HG03103 (cell line): ENCODE measurements at regions not wholly inside any gene's neighbourhood (a gene's known extent, or its start where the extent isn't known, plus 50 kb on each side); places are given as distances from the start of the nearest gene placed in this dataset.

Experiments used
- ATAC-seq: cut with Tn5 transposase; IDR thresholded peaks from one replicate; pipeline ENCODE4 v1.9.1; 2021; ENCODE audit warnings: low read depth; ENCODE audit not compliant: unreplicated experiment

DNA sequence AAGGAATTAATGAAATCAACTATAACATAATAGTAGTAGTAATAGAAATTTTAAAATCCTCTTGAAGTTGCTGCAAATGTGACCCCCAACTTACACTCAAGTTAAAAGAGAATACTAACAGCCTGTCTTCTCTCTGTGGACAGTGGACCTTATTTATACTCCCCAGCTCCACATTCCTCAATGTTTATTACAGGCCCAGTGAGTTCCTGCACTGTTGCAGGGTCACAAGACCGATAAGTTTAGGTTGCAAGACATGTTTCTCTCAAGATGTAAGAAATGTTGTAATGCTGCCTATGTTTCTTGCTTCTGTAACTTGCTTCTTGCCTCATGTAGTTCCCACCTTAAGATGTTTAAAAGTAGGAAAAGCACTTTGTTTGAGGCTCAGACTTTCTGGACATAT is 888.1 kb downstream of the PDCD6IP start:
- ATAC-seq: no peak

DNA sequence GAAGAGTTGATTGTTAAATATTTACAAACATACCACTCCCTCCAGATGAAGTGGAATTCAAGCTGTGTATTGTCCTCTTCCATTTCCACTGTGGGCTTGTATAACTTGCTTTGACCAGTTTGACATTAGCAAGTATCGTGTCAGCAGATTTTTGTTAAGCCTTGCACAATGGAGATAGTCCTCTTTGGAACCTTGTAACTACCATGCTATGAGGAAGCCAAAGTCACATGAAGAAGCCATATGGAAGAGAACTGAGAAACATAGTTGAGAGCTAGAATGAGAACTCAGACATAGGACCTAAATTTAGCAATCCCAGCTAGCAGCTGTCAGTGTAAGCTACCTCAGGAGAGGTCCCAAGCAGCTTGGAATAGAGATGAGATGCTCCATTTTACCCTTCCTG is 889.2 kb downstream of the PDCD6IP start:
- ATAC-seq: no peak

DNA sequence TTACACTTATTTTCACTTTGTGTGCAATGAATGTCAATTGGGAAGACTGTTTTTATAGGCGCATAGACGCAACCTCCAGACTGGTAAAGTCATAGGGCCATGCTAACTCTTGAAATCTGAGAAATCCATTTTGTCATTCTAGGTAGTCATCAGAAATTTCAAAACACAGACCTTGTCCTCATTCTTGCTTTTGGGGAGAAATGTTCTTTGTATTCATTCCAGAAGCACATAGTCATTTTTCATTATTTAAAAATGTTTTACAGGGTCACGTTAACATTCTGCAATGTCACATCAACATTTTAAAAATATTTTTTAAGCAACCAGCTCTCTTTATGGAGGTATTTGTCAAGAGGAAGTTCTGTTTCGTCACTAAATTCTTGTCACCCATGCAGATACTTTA is 898.4 kb downstream of the PDCD6IP start:
- ATAC-seq: no peak

DNA sequence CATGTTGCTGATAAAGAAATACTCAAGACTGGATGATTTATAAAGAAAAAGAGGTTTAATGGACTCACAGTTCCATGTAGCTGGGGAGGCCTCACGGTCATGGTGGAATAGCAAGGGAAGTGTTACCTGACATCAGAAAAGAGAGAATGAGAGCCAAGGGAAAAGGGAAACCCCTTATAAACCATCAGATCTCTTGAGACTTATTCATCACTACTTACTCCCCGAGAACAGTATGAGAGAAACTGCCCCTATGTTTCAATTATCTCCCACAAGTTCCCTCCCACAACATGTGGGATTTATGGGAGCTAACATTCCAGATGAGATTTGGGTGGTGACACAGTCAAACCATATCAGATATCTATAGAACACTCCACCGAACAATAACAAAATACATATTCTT is 904.6 kb downstream of the PDCD6IP start:
- ATAC-seq: no peak

DNA sequence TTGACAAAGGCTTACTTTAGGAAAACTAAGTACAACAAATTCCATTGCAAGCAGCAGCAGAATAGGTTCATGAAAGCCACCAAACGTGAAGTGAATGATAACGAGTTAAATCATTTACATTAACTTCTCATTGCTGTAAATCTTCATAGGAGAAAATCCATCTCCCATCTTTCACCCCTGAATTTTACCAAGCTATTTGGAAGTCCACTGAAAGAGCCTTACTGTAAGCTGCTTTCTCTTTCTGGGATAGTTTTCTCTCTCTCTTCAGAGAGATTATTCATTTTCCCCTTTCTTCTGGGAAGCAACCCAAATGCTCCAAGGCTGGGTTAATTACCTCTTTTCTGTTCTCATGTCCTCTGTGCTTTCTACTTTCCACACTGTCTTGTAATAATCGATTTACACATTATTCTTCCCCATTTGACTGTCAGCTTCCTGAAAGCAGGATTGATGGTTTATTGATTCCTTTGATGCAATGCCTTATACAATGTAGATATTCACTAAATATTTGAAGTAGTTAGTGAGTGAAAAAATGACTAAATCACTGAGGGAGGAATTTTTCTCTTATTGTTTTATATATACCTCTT is 914.3 kb upstream of the ARPP21 start:
- ATAC-seq: no peak

DNA sequence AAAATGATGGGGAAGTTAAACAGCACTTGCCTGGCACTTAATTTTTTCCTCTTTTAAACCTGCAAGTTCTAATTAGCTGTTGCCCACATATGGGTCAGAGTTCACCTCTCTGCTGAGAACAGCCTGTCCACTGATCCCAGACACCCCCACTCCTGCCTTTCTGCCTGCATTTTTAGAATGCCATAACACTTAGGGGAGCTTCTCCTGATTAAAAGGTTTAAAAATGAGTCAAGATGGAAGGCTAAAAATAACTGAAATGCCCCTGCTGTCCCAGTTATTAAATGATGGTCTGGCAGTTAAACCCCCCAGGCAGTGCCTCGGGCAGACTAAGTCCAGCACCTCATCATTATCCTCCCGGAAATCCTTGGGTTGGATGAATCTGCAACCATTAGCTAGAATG is 913.6 kb upstream of the ARPP21 start:
- no peak for ATAC-seq

DNA sequence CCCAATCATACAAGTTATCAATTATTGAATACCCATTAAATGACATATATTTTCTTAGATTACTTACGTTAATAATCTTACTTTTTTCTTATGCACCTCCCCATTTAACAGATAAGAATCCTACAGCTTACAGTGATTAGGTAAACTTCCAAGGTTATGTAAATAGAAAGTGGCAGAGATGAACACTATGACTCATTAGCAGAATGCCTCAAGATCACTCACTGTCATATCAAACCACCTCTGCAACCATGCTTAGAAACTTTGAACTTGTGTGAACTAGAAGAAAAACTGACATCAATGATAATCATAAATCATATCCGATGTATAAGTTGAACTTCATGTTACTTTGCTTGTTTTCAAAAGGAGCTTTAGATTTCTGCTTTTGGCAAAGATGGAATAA is 911.6 kb upstream of the ARPP21 start:
- no peak for ATAC-seq

DNA sequence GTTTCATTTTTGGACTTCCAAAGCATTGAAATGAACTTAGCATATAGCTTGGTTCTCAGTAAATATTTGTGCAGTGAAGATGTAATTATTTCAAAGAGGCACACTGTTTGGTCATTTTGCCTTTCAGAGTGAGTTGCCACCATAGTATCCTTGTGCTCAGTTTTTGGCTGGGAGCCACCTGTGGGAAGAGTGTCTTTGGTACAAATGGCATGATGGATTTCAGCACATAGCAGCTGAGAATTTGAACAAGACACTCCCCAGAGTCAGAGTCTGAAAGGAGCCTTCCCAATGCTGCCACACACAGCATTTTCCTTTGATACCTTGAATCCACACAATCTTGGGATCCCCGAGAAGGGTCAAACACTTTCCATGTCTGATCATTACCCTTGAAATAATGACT is 897.2 kb upstream of the ARPP21 start:
- no peak for ATAC-seq

DNA sequence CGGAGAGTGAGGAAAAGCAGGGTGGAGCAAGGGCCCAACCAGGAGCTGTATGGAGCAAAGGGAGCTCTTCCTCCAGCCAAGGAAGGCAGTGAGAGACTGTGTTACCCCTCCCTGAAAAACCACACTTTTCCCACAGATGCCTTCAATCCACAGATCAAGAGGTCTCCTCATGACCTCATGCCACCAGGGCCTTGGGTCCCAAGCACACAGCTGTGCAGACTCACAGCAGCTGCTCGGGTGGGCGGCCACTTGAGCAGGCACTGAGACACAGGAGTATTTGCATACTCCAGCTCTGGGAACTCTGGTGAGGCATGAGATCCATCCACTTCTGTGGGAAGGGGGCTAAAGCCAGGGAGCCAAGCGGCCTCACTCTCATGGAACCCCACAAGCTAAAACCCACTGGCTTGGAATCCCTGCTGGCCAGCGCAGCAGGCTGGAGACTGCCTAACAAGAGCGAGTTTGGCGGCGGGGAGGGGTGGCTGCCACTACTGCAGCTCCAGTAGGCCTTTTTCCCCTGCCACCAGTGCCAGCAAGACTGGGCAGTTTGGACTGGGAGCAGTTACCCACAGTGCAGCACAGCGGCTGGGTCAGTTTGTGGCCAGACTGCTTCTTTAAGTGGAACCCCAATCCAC is 880.6 kb upstream of the ARPP21 start:
- ATAC-seq: no peak

DNA sequence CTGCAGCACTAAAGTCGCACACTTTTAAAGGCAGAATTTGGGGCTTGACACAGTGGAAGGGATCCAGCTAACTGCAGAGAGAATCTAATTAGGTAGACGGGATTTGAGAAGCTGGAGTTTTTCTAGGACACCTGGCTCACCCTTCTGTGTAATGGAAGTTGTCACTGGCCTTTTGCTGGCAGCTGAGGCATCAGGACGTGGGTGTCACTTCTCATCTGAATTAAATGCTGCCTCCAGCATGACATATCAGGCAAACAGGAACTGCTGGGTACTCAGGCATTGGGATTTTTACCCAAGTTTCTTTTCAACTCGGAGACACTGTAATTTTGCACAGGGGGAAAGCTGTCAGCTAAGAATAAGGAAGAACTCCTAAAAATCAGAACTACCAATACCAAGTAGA is 861.9 kb upstream of the ARPP21 start:
- ATAC-seq: no peak

DNA sequence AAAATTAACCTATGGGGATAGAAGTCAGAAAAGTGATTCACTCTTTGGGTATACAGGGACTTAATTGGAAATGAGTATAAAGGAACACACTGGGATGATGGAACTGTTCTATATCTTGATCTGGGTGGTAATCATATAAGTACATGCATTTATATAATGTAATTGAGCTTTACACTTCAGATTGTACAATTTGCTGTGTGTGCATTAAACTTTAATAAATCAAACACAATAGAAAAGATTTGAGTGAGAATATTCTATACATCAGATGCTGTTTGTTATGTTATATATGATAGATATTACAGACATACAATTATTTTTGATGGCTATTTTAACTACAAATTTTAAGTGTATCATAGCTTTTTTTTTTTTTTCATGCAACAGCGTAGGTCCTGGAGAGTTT is 860.2 kb upstream of the ARPP21 start:
- ATAC-seq: no peak

DNA sequence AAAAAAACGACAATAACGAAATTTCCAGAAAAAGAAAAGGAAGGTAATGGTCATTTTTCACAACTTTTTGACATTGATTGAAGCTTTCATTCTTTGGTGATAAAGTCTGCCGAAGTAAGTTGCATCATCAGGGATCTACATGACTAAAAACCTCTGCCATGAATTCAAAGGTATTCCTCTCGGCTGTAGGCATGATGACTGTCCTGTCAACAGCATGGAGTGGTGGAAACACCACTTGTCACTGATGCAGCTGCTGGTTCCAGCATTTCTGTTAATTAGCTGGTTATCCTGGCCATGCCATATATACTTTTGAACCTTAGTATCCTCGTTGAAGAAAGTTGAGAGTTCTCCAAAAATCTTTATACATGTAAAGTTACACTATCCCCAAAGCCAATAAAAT is 859.0 kb upstream of the ARPP21 start:
- no peak for ATAC-seq

DNA sequence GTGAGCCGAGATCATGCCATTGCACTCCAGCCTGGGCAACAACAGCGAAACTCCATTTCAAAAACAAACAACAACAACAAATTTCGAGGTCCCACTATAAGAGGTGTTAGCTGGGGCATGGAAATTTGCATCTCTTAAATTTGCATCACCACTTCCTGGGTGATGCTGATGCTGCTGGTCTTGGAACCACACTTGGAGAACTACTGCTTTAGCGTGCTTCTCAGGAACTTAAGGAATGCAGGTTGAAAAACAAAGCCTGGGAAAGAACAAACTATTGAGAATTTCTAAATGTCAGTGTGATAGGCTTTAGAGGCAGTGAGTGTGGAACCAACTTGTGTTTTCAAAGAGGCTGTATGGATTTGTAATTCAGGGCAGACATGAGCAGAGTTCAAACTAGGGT is 858.4 kb upstream of the ARPP21 start:
- ATAC-seq: no peak

DNA sequence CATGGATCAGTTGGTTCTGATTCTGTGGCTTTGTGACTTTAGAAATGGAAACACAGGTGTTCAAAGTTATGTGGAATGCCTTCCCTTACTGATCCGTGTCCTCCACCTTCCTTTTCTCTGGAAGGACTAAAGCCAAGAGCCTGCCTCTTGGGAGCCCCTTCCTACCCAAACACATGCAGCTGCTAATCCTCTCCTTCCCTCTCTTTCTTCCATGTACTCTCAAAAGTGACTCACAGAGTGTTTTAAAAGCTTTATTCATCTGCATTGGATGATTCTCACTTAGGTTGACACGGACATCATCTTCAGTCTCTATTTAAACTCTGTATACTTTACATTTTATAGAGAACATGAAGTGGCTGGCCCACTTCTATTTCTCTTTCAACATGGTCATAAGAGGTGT is 856.5 kb upstream of the ARPP21 start:
- ATAC-seq: no peak

DNA sequence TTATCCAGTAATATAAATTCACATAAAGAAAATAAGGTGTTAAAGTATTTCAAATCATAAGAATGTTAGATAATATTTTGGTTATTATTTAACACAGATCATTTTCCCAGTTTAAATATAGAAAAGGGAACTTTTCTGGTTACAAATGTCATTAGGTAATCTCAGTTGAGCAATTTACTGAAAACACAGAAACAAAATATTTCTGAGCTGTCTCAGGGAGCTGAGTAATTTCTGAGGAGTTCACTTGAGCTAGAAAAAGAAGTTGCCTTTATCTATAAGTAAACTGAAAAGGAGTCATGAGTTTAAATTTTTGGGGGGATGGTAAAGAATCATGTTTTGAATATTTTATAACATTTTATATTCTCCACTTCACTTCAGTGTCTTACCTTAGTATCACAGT is 855.4 kb upstream of the ARPP21 start:
- ATAC-seq: no peak

DNA sequence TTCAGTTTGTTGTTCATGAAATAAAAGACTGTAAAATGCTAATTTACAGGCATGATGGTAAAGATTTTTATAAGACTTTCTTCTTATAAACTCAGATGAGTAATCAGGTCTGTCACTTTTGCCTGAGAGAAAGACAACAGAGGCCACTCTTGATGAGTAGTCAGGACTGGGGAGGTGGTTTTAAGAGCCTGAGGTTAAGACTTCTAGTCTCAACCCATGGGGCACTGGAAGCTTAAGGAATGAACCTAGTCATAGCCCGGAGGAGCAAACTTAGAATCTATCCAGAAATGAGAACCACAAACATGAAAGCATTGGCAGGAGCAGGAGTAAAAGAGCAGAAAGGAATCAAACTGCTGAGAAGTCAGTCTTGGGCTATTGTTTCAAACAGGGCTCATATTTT is 846.3 kb upstream of the ARPP21 start:
- ATAC-seq: no peak

DNA sequence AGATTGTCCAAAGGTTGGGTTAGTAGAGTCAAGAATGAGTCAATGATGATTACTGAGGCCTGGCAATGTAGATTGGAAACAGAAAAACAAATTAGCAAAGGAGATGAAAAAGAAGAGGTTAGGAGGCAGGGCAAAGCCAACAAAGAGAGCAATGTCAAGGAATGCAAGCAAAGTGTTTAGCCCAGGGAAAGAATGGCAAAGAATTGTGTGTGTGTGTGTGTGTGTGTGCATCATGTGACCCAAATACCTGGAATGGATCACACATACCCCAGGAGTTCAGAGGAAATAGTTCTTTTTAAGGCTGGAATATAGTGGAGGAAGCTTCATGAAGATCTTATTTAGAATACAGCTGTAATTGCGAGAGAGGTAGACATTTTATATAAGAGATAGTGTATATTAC is 831.7 kb upstream of the ARPP21 start:
- ATAC-seq: no peak

DNA sequence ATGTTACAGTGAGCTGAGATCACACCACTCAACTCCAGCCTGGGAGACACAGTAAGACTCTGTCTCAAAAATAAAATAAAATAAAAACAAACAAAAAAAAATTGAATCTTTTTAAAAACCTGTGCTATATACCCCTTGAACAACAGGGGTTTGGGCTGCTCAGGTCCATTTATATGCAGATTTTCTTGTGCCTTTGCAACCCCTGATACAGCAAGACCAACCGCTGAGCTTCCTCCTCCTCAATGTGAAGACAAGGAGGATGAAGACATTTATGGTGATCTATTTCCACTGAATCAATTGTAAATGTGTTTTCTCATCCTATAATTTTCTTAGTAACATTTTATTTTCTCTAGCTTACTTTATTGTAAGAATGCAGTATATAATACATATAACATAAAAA is 831.0 kb upstream of the ARPP21 start:
- no peak for ATAC-seq

DNA sequence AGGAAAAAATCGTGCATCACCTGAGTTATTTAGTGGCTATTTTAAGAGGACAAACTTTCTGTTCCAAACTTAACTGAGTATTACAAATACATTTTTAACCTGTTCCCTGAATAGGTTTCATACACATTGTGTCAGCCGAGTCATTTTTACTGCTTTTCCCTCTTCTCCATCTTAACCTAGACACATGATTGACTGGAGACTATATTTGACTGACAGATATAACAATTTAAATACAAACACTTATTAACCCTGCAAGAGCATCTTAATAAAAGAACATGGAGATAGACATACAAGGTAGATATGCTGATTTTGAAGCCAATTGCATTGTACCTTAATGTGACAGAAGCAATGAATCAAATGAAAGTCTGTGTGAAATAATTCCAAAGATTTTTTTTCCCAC is 810.5 kb upstream of the ARPP21 start:
- ATAC-seq: no peak

DNA sequence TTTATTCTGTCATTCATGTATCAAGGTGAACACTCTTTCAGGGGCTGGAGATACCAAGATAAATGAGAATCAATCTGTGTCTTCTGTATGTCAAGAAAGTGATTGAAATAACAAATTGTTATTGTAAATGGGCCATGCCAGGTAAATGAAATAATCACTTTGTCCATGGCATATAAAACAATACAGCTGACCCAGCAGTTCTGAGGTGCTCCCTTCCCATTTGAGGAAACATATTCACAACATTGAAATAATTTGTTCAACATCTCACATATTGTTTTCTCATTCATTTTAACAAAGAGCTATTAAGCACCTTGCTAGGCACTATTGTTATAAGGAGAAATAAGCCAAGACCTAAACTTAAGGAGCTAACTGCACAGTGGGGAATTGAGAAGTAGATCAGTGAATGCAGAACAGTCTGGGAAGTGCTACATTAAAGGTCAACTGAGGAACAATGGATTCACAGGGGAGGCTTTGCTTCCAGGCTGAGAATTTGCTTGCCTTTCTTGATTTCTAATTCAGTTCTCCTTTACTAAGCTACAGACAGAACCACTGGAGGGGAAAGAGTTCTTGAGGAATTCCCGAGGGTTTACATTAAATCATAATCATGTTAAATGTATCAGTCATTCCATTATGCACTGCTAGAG is 806.3 kb upstream of the ARPP21 start:
- ATAC-seq: no peak

DNA sequence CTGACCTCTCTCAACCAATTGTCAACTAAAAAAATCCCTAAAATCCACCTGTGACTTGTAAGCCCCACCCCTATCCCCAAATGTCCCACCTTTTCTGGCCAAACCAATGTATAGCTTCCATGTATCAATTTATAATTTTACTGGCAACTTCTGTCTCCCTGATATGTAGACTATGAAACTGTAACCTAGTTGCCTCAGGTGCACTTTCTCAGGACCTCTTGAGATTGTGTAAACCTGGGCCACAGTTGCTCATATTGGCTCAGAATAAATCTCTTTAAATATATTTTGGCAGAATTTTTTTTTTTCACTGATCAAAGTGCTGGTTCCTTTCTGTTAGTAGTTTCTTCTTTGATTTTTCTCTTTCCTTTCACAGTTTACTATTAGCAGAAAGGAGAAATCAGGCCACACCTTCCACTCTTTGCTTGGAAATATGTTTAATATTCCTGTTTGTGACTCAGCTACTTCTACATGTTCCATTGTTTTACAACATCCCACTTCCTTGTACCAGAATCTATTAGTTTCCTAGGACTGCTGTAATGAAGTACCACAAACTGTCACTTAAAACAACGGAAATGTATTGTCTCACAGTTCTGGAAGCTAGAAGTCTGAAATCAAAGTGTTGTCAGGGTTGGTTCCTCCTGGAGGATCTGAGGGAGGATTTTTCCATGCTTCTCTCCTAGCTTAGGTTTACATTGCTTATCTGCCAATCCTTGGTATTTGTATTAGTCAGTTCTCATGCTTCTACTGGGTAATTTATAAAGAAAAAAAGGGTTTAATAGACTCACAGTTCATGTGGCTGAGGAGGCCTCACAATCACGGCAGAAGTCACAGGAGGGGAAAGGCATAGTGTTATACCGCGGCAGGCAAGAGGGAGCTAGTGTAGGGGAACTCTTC is 801.2 kb upstream of the ARPP21 start:
- no peak for ATAC-seq
